K562 (cell line): ENCODE measurements at regions not wholly inside any gene's neighbourhood (a gene's known extent, or its start where the extent isn't known, plus 50 kb on each side); places are given as distances from the start of the nearest gene placed in this dataset.
A peak's percentile ranks its signal among the peaks of the same experiment; 100 is the strongest.

Source experiments
- ATAC-seq: fragments of 200-7000 bp; cut with Tn5 transposase; 3 replicates; pipeline ENCODE4 v1.9.1; 2020; ENCODE audit warnings: moderate library complexity
- BruUV-seq: library from RNA; stranded (reverse); fragments of 400-500 nt; replicated peaks from 2 replicates; lab custom pipeline; 2021; lab: Mats Ljungman, UMichigan
- CTCF ChIA-PET: fragments of 300-600 bp; formaldehyde crosslinking; extraction: SDS; loops from one replicate; lab custom pipeline; 2021; ENCODE audit warnings: low intra/inter-chr PET ratio; lab: Yijun Ruan, JAX
- POLR2A ChIA-PET: fragments of 300-600, 350-650 bp; sonication (Branson Sonifier 250); formaldehyde crosslinking; extraction: SDS; loops from one replicate; lab custom pipeline; 2021; ENCODE audit warnings: antibody characterized with exemption, inconsistent platforms; lab: Yijun Ruan, JAX
- DNase-seq, 4 experiments: peaks; one replicate each; pipeline versions ENCODE4 v3.0.0 to v3.0.0-alpha.2; 2011 to 2018; ENCODE audit warnings: low spot score in 3 of 4, mixed read lengths in 3 of 4; ENCODE audit errors: extremely low read depth in 1 of 4
- FAIRE-seq: peaks from 2 replicates; lab custom pipeline; 2011; peaks lifted over from hg19 to GRCh38; lab: Jason Lieb, UNC
- H2AFZ ChIP-seq: 2 replicates; pipeline ENCODE4 v1.6.0; 2011; ENCODE audit warnings: low read depth, low read length, control low read depth, inconsistent platforms
- H3K27ac ChIP-seq: fragments of 200-600 bp; 3 replicates; pipeline ENCODE4 v1.8.0; 2011; ENCODE audit warnings: low read depth, mild to moderate bottlenecking, control low read depth, inconsistent platforms, low read length, moderate library complexity, mixed read lengths; ENCODE audit errors: extremely low read depth
- H3K27me3 ChIP-seq, 2 experiments: fragments of 300-600 bp in 1 of 2; 2 replicates in 1 of 2; 3 replicates in 1 of 2; pipeline versions ENCODE4 v1.6.0 to v1.8.0; 2011; ENCODE audit warnings: inconsistent platforms in 2 of 2, low read length in 2 of 2, mild to moderate bottlenecking in 1 of 2, mixed read lengths in 1 of 2, moderate library complexity in 1 of 2; ENCODE audit not compliant: control insufficient read depth in 2 of 2, insufficient read depth in 2 of 2
- H3K36me3 ChIP-seq: fragments of 300-600 bp; 3 replicates; pipeline ENCODE4 v1.8.0; 2011; ENCODE audit warnings: mild to moderate bottlenecking, low read length, inconsistent platforms; ENCODE audit not compliant: control insufficient read depth, insufficient read depth
- H3K4me1 ChIP-seq, 2 experiments: fragments of 200-600 bp in 1 of 2; replicated peaks in 1 of 2; 2 replicates in 1 of 2; 3 replicates in 1 of 2; pipeline versions ENCODE4 v1.5.1 to v1.8.0; 2011; ENCODE audit warnings: inconsistent platforms in 2 of 2, low read length in 2 of 2, mild to moderate bottlenecking in 1 of 2, mixed read lengths in 1 of 2, moderate library complexity in 1 of 2; ENCODE audit not compliant: control insufficient read depth in 2 of 2, insufficient read depth in 2 of 2
- H3K4me2 ChIP-seq: 2 replicates; pipeline ENCODE4 v1.6.1; 2011; ENCODE audit warnings: low read length, control low read depth, inconsistent platforms, mixed read lengths; ENCODE audit not compliant: insufficient read depth
- H3K4me3 ChIP-seq: fragments of 200-600 bp; sonication (generic), shearing (Covaris generic); 2 replicates; pipeline ENCODE4 v1.5.1; 2016; ENCODE audit warnings: control low read depth, inconsistent platforms
- H3K79me2 ChIP-seq: fragments of 200-600 bp; 3 replicates; pipeline ENCODE4 v1.8.0; 2011; ENCODE audit warnings: low read length, inconsistent platforms; ENCODE audit not compliant: control insufficient read depth, insufficient read depth
- H3K9ac ChIP-seq, 2 experiments: 2 replicates each; pipeline versions ENCODE4 v1.6.0 to v1.6.1; 2011; ENCODE audit warnings: low read depth in 2 of 2, low read length in 2 of 2, control low read depth in 1 of 2, inconsistent platforms in 1 of 2, mild to moderate bottlenecking in 1 of 2, mixed read lengths in 1 of 2; ENCODE audit not compliant: insufficient read depth in 1 of 2
- H3K9me1 ChIP-seq: one replicate; pipeline ENCODE4 v1.6.0; 2011; ENCODE audit warnings: inconsistent platforms, mild to moderate bottlenecking, low read length, moderate library complexity; ENCODE audit not compliant: control insufficient read depth, insufficient read depth
- H3K9me3 ChIP-seq: replicated peaks from 2 replicates; pipeline ENCODE4 v1.5.1; 2011; ENCODE audit warnings: low read depth, low read length, inconsistent platforms; ENCODE audit not compliant: control insufficient read depth, insufficient read depth
- H4K20me1 ChIP-seq: replicated peaks from 2 replicates; pipeline ENCODE4 v1.6.1; 2011; ENCODE audit warnings: low read length, inconsistent platforms, mixed read lengths; ENCODE audit not compliant: control insufficient read depth, insufficient read depth
- RBM22 ChIP-seq: fragments of 200-400 bp; formaldehyde crosslinking; IDR thresholded peaks from 2 replicates; pipeline ENCODE4 v1.6.1; 2018; ENCODE audit warnings: low read length, low read depth; ENCODE audit not compliant: poor library complexity, severe bottlenecking
- ZKSCAN8 ChIP-seq: fragments of 200-800 bp; sonication (Bioruptor generic); IDR thresholded peaks from 2 replicates; pipeline ENCODE4 v1.6.1; 2016; ENCODE audit warnings: missing genetic modification characterization, missing compliant biosample characterization
- ZNF146 ChIP-seq: IDR thresholded peaks from one replicate; pipeline ENCODE4 v1.6.1; 2018; ENCODE audit warnings: missing compliant biosample characterization; ENCODE audit not compliant: unreplicated experiment
- WGBS: fragments of 100-300 bp; shearing (Covaris generic); methylation state at CpG from one replicate; pipeline ENCODE4 v1.1.6; 2016; ENCODE audit warnings: low coverage, mixed read lengths; ENCODE audit not compliant: insufficient coverage; ENCODE audit errors: missing lambda C conversion rate; 5-methylcytosine and 5-hydroxymethylcytosine counted together
- in situ Hi-C: fragments of 300-500 bp; cut with MboI; formaldehyde crosslinking; loops from 4 replicates; pipeline ENCODE4 v1.15.0; 2018; ENCODE audit warnings: inconsistent platforms, mixed read lengths
- intact Hi-C: fragments of 100-400 bp; cut with micrococcal nuclease; formaldehyde crosslinking; loops from 2 replicates; pipeline ENCODE4 v1.14.2; 2022
- TF ChIP-seq, protein P1 (sequence below): fragments of 450-650 bp; formaldehyde crosslinking; IDR thresholded peaks from 2 replicates; pipeline ENCODE4 v1.4.0; 2020; ENCODE audit warnings: mild to moderate bottlenecking, moderate library complexity

DNA sequence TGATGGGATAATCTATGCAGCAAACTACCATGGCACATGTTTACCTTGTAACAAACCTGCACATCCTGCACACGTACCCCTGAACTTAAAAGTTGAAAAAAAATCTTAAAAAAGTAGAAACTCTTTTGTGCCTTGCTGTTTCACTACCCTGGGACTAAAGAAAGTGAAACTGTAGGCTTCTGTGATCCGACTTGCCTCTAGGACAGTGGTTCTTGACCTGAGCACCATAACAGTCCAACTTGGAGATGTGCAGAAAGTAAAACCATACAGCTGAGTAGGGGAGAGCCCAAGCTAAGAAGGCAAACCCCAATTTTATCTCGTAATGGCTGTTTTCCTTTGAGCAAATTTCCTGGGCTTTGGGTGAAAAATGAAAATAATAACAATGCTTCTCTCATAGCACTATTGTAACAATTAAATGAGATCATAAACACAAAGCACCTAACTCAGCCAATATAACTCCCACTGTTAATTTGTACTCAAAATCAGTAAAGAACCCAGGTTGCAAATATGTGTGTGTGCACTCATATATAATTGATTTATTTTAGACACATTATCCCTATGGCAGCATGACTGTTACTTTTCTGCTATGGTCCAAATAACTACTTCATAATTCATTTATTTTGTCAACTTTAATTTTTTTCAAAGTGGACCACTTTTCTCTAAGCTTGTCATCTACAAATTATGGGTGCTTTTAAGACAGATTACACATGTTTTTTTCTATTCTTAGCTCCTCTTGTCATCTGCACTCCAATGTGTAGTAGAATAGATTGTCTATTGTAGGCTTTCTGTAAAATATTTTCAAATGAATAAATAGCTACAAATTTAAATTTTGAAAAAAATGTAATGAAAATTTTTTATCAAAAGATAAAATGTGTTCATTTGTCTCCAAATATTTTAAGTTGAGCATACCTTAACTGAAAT lies 334.9 kb downstream of the BTG1 start (continued):
- TF ChIP-seq, protein P1, sequence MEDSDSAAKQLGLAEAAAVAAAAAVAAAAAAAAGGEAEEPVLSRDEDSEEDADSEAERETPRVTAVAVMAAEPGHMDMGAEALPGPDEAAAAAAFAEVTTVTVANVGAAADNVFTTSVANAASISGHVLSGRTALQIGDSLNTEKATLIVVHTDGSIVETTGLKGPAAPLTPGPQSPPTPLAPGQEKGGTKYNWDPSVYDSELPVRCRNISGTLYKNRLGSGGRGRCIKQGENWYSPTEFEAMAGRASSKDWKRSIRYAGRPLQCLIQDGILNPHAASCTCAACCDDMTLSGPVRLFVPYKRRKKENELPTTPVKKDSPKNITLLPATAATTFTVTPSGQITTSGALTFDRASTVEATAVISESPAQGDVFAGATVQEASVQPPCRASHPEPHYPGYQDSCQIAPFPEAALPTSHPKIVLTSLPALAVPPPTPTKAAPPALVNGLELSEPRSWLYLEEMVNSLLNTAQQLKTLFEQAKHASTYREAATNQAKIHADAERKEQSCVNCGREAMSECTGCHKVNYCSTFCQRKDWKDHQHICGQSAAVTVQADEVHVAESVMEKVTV (CRISPR knock-in tag): no peak
- TF ChIP-seq RBM22: no peak

DNA sequence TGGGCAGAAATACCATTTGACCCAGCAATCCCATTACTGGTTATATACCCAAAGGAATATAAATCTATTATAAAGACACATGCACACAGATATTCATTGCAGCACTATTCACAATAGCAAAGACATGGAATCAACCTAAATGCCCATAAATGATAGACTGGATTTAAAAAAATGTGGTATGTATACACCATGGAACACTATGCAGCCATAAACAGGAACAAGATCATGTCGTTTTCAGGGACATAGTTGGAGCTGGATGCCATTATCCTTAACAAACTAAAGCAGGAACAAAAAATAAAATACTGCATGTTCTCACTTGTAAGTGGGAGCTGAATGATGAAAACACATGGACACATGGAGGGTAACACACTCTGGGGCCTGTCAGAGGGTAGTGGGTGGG lies 335.6 kb downstream of the BTG1 start:
- intact Hi-C loops: loop anchor here (5.0 to 10.0 kb wide), 3 partner anchors 332 to 762 kb away; no protein-coding TSS in a partner anchor
- no TSS peak for BruUV-seq
- H4K20me1 ChIP-seq: no peaks in the 10 kb centered on the region
- DNase-seq: no peak
- H3K9me3 ChIP-seq: no peaks in the 10 kb centered on the region
- H3K4me3 ChIP-seq: no peak overlapping the region
- CTCF ChIA-PET: no interaction called here
- H2AFZ ChIP-seq: no peak overlapping the region
- no peak overlapping the region for H3K9ac ChIP-seq
- H3K36me3 ChIP-seq: peaks cover 18% of the 10 kb centered on the region; the same call in 2 of the 3 replicates
- no peaks in the 10 kb centered on the region for H3K4me1 ChIP-seq
- no peaks in the 10 kb centered on the region for H3K9me1 ChIP-seq
- H3K4me2 ChIP-seq: no peak overlapping the region
- no peak for ATAC-seq
- TF ChIP-seq ZKSCAN8 (CRISPR knock-in tag) (no peak), ZNF146 (CRISPR knock-in tag) (peak; percentile 67)
- TF ChIP-seq, all 486 proteins: peak for 1
- POLR2A ChIA-PET: no interaction called here
- Histone ChIP-seq H3K79me2 (no peaks in the 10 kb centered on the region), H3K27ac (no peak overlapping the region), H3K27me3 (no peaks in the 10 kb centered on the region)
- 6% methylated on average over 1 of the region's 1 CpG for WGBS
- in situ Hi-C loops: loop anchor here (25.0 kb wide), 1 partner anchor 752 kb away; no protein-coding TSS in a partner anchor
- FAIRE-seq: no peak
